ENCODE measurements at regions not wholly inside any gene's neighbourhood (a gene's known extent, or its start where the extent isn't known, plus 50 kb on each side); places are given as distances from the start of the nearest gene placed in this dataset.
"Not testable (repeated sequence)": the region's sequence is repeated elsewhere in the genome, so short reads cannot be mapped to it uniquely, and the experiment has no call there.

GRCh38 chr1:199474738-199475137 lies 552.8 kb upstream of the NR5A2 start:
- no peak for DNase-seq

- DNase-seq = no peak
These were observed 545.1 kb upstream of the NR5A2 start for GRCh38 chr1:199482426-199482825.

- DNase-seq = no peak
These were observed 537.9 kb upstream of the NR5A2 start for GRCh38 chr1:199489594-199489993.

GRCh38 chr1:199490769-199491527 lies 536.6 kb upstream of the NR5A2 start:
- DNase-seq = no peak

GRCh38 chr1:199495432-199495831 lies 532.1 kb upstream of the NR5A2 start:
- no peak for DNase-seq

GRCh38 chr1:199498802-199499201 lies 528.7 kb upstream of the NR5A2 start:
- not testable (repeated sequence) for DNase-seq

GRCh38 chr1:199508072-199508471 lies 519.4 kb upstream of the NR5A2 start:
- no peak for DNase-seq

GRCh38 chr1:199508653-199509052 lies 518.9 kb upstream of the NR5A2 start:
- no peak for DNase-seq

GRCh38 chr1:199509456-199509855 lies 518.1 kb upstream of the NR5A2 start:
- DNase-seq = no peak

GRCh38 chr1:199510314-199510713 lies 517.2 kb upstream of the NR5A2 start:
- DNase-seq = no peak

GRCh38 chr1:199512037-199512710 lies 515.3 kb upstream of the NR5A2 start:
- DNase-seq = no peak

- no peak for DNase-seq
These were observed 512.2 kb upstream of the NR5A2 start for GRCh38 chr1:199515261-199515660.

- no peak for DNase-seq
These were observed 505.2 kb upstream of the NR5A2 start for GRCh38 chr1:199522338-199522737.

GRCh38 chr1:199522936-199523335 lies 504.6 kb upstream of the NR5A2 start:
- DNase-seq = no peak

GRCh38 chr1:199529324-199529723 lies 498.2 kb upstream of the NR5A2 start:
- no peak for DNase-seq

GRCh38 chr1:199533361-199533760 lies 494.1 kb upstream of the NR5A2 start:
- DNase-seq = not testable (repeated sequence)

- DNase-seq = no peak
These were observed 481.7 kb upstream of the NR5A2 start for GRCh38 chr1:199545780-199546179.

GRCh38 chr1:199546323-199546722 lies 481.2 kb upstream of the NR5A2 start:
- DNase-seq = no peak

- no peak for DNase-seq
These were observed 478.1 kb upstream of the NR5A2 start for GRCh38 chr1:199549421-199549820.

- no peak for DNase-seq
These were observed 477.1 kb upstream of the NR5A2 start for GRCh38 chr1:199550199-199551065.

- DNase-seq = no peak
These were observed 475.4 kb upstream of the NR5A2 start for GRCh38 chr1:199551967-199552565.

GRCh38 chr1:199553104-199553503 lies 474.4 kb upstream of the NR5A2 start:
- DNase-seq = no peak

- DNase-seq = no peak
These were observed 466.2 kb upstream of the NR5A2 start for GRCh38 chr1:199561334-199561733.

Measured in activated effector memory CD4-positive, alpha-beta T cell treated with anti-CD3 and anti-CD28 coated beads, Interleukin-2, amount 50 U/mL, for 16 hours (primary cell).